HCT116 (cell line): ENCODE measurements at regions not wholly inside any gene's neighbourhood (a gene's known extent, or its start where the extent isn't known, plus 50 kb on each side); places are given as distances from the start of the nearest gene placed in this dataset.

Experiments
- ATAC-seq: fragments of 200-7000 bp; cut with Tn5 transposase; 2 replicates; pipeline ENCODE4 v1.9.1; 2020; ENCODE audit warnings: mild to moderate bottlenecking, moderate library complexity
- BruUV-seq: library from RNA; stranded (reverse); fragments of 400-500 nt; replicated peaks from 2 replicates; lab custom pipeline; 2021; lab: Mats Ljungman, UMichigan
- CTCF ChIA-PET: fragments of 300-600 bp; sonication (Branson Sonifier 250); formaldehyde crosslinking; loops from one replicate; lab custom pipeline; 2021; ENCODE audit warnings: antibody characterized with exemption; lab: Charles Lee
- POLR2A ChIA-PET: fragments of 300-600, 350-600 bp; sonication (Branson Sonifier 250); formaldehyde crosslinking; loops from one replicate; lab custom pipeline; 2021; ENCODE audit warnings: antibody characterized with exemption; lab: Charles Lee
- RAD21 ChIA-PET, 2 experiments: fragments of 300-600 bp; sonication (Branson Sonifier 250); formaldehyde crosslinking; loops; one replicate each; lab custom pipeline; 2023; ENCODE audit warnings: low total read pairs in 2 of 2; ENCODE audit not compliant: uncharacterized antibody in 2 of 2, unreplicated experiment in 2 of 2, low non-redundant PET in 1 of 2; lab: Charles Lee
- DNase-seq: peaks from one replicate; pipeline ENCODE4 v3.0.0-alpha.2; 2010; ENCODE audit warnings: low read depth, low spot score
- H2AFZ ChIP-seq: fragments of 200-600 bp; shearing (Covaris generic), sonication (generic); 2 replicates; pipeline ENCODE4 v1.6.1; 2017; ENCODE audit warnings: low read depth, mixed run types, mixed read lengths, antibody characterized with exemption, low read length; ENCODE audit not compliant: poor library complexity, severe bottlenecking
- H3K27ac ChIP-seq: 2 replicates; pipeline ENCODE4 v1.5.1; 2012; ENCODE audit warnings: low read depth, low read length
- H3K27me3 ChIP-seq: fragments of 200-600 bp; sonication (generic); 2 replicates; pipeline ENCODE4 v1.6.1; 2016; ENCODE audit warnings: mixed run types, low read length, mixed read lengths; ENCODE audit not compliant: insufficient read depth
- H3K36me3 ChIP-seq, 2 experiments: fragments of 200-500 bp in 1 of 2; fragments of 200-600 bp in 1 of 2; sonication (Bioruptor generic) in 1 of 2; sonication (generic) in 1 of 2; 2 replicates each; pipeline versions ENCODE4 v1.5.1 to v1.6.1; 2014 to 2016; ENCODE audit warnings: low read length in 2 of 2, inconsistent platforms in 1 of 2, mixed read lengths in 1 of 2, mixed run types in 1 of 2; ENCODE audit not compliant: insufficient read depth in 2 of 2, control insufficient read depth in 1 of 2
- H3K4me1 ChIP-seq, 2 experiments: fragments of 200-600 bp in 1 of 2; sonication (generic) in 1 of 2; 2 replicates each; pipeline versions ENCODE4 v1.5.1 to v1.6.1; 2012 to 2017; ENCODE audit warnings: low read length in 2 of 2, inconsistent platforms in 1 of 2, mild to moderate bottlenecking in 1 of 2, mixed read lengths in 1 of 2, mixed run types in 1 of 2, moderate library complexity in 1 of 2; ENCODE audit not compliant: insufficient read depth in 2 of 2, control insufficient read depth in 1 of 2
- H3K4me2 ChIP-seq: fragments of 200-600 bp; sonication (generic); 2 replicates; pipeline ENCODE4 v1.6.1; 2017; ENCODE audit warnings: mixed run types, low read length, mixed read lengths
- H3K4me3 ChIP-seq, 2 experiments: fragments of 200-600 bp in 1 of 2; sonication (generic) in 1 of 2; replicated peaks in 1 of 2; 2 replicates each; pipeline ENCODE4 v1.5.1; 2011 to 2016; ENCODE audit warnings: low read length in 2 of 2, control low read depth in 1 of 2, low read depth in 1 of 2, mild to moderate bottlenecking in 1 of 2, mixed read lengths in 1 of 2, mixed run types in 1 of 2
- H3K79me2 ChIP-seq: fragments of 200-600 bp; sonication (generic); 2 replicates; pipeline ENCODE4 v1.6.1; 2017; ENCODE audit warnings: mild to moderate bottlenecking, mixed run types, low read length, moderate library complexity, mixed read lengths; ENCODE audit not compliant: insufficient read depth
- H3K9ac ChIP-seq: fragments of 200-600 bp; sonication (generic); 2 replicates; pipeline ENCODE4 v1.6.1; 2016; ENCODE audit warnings: low read length, mixed read lengths
- H3K9me2 ChIP-seq: fragments of 200-600 bp; sonication (generic), shearing (Covaris generic); 2 replicates; pipeline ENCODE4 v1.6.1; 2017; ENCODE audit warnings: mixed run types, mild to moderate bottlenecking, moderate library complexity; ENCODE audit not compliant: insufficient read depth
- H3K9me3 ChIP-seq, 2 experiments: fragments of 200-500 bp in 1 of 2; fragments of 200-600 bp in 1 of 2; sonication (Bioruptor generic) in 1 of 2; sonication (generic) in 1 of 2; 2 replicates each; pipeline ENCODE4 v1.6.1; 2014 to 2017; ENCODE audit warnings: low read length in 2 of 2, mixed read lengths in 2 of 2, inconsistent platforms in 1 of 2, low read depth in 1 of 2, mild to moderate bottlenecking in 1 of 2, mixed run types in 1 of 2, moderate library complexity in 1 of 2; ENCODE audit not compliant: control insufficient read depth in 1 of 2, insufficient read depth in 1 of 2
- H4K20me1 ChIP-seq: fragments of 200-600 bp; sonication (generic), shearing (Covaris generic); 2 replicates; pipeline ENCODE4 v1.6.1; 2017; ENCODE audit warnings: mixed run types, mild to moderate bottlenecking, moderate library complexity; ENCODE audit not compliant: insufficient read depth
- CBX3 ChIP-seq: IDR thresholded peaks from 2 replicates; pipeline ENCODE4 v1.6.1; 2012; ENCODE audit warnings: low read depth
- CEBPB ChIP-seq: IDR thresholded peaks from 2 replicates; pipeline ENCODE4 v1.6.1; 2012; ENCODE audit warnings: low read depth
- EGR1 ChIP-seq: IDR thresholded peaks from 2 replicates; pipeline ENCODE4 v1.6.1; 2012; ENCODE audit warnings: low read depth
- EZH2 ChIP-seq: fragments of 200-600 bp; sonication (generic); IDR thresholded peaks from 2 replicates; pipeline ENCODE4 v1.6.1; 2017; ENCODE audit warnings: antibody characterized with exemption, mixed run types
- FOSL1 ChIP-seq: IDR thresholded peaks from 2 replicates; pipeline ENCODE4 v1.6.1; 2012; ENCODE audit warnings: low read depth
- POLR2AphosphoS5 ChIP-seq: IDR thresholded peaks from 2 replicates; pipeline ENCODE4 v1.6.1; 2011; ENCODE audit warnings: mild to moderate bottlenecking, low read depth, low read length, moderate library complexity
- TCF7L2 ChIP-seq: IDR thresholded peaks from 2 replicates; pipeline ENCODE4 v1.7.0; 2011; ENCODE audit warnings: borderline replicate concordance, inconsistent platforms; ENCODE audit not compliant: insufficient read depth, insufficient read length; ENCODE audit errors: extremely low read depth
- YY1 ChIP-seq: IDR thresholded peaks from 2 replicates; pipeline ENCODE4 v1.6.1; 2011; ENCODE audit warnings: low read length, low read depth, moderate library complexity, mild to moderate bottlenecking; ENCODE audit not compliant: insufficient replicate concordance; ENCODE audit errors: extremely low read depth
- ZFX ChIP-seq: fragments of 450-650 bp; IDR thresholded peaks from 2 replicates; pipeline ENCODE4 v1.6.1; 2017
- ZNF274 ChIP-seq: fragments of 200-500 bp; sonication (Bioruptor generic); IDR thresholded peaks from 2 replicates; pipeline ENCODE4 v1.6.1; 2014; ENCODE audit warnings: mild to moderate bottlenecking, low read depth, low read length, inconsistent platforms
- intact Hi-C: fragments of 100-400 bp; cut with micrococcal nuclease; formaldehyde crosslinking; loops from 2 replicates; pipeline ENCODE4 v1.10.0; 2022
- TF ChIP-seq, protein P1 (sequence below): IDR thresholded peaks from 2 replicates; pipeline ENCODE4 v1.6.1; 2012
- TF ChIP-seq, protein P2 (sequence below), 3 experiments: fragments of 200-600 bp in 1 of 3; sonication (generic) in 1 of 3; IDR thresholded peaks in 2 of 3; conservative IDR thresholded peaks in 1 of 3; 2 replicates each; pipeline ENCODE4 v1.5.1; 2012 to 2017; ENCODE audit warnings: low read depth in 2 of 3, low read length in 2 of 3, antibody characterized with exemption in 1 of 3, borderline replicate concordance in 1 of 3, control low read depth in 1 of 3, mild to moderate bottlenecking in 1 of 3, mixed read lengths in 1 of 3, mixed run types in 1 of 3, moderate library complexity in 1 of 3; ENCODE audit not compliant: insufficient read depth in 1 of 3
- TF ChIP-seq, protein P3 (sequence below): IDR thresholded peaks from 2 replicates; pipeline ENCODE4 v1.6.1; 2011; ENCODE audit warnings: mild to moderate bottlenecking, low read length, moderate library complexity; ENCODE audit not compliant: insufficient replicate concordance; ENCODE audit errors: extremely low read depth

DNA sequence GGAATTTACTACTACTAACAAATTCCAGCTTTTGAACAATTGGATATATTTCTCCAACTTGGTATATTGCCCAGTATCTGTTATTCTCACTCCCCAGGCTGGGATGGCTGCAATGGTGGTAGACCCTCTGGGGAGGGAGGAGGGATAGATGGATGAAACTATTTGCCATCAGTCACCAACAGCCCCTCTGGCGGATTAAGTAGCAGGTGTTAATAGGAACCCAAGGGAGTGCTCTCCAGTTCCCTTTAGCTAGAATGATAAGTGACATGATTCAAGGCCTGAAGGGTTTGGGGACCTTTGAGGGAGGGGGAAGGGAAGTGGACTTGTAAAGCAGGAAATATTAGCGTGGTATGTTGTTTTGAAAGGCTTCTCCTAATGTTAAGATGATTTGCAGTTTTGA lies 824.0 kb upstream of the ARRDC3 start:
- no peak overlapping the region for H3K9ac ChIP-seq
- H3K4me2 ChIP-seq = no peak overlapping the region
- no peaks in the 10 kb centered on the region for H4K20me1 ChIP-seq
- no peaks in the 10 kb centered on the region for H3K36me3 ChIP-seq
- no peaks in the 10 kb centered on the region for H3K9me3 ChIP-seq
- H3K79me2 ChIP-seq = no peaks in the 10 kb centered on the region
- no peak overlapping the region for H3K27ac ChIP-seq
- no peaks in the 10 kb centered on the region for H3K27me3 ChIP-seq
- ATAC-seq (no peak), DNase-seq (no peak)
- intact Hi-C loops = no loop called here
- H2AFZ ChIP-seq = peak overlapping the region; percentile 31
- CTCF ChIA-PET = no interaction called here
- no peak overlapping the region for H3K4me3 ChIP-seq
- POLR2A ChIA-PET = no interaction called here
- TF ChIP-seq ZFX (no peak), ZNF274 (no peak), CBX3 (no peak), POLR2AphosphoS5 (no peak), YY1 (no peak), CEBPB (no peak), EGR1 (no peak), TCF7L2 (no peak), EZH2 (no peak), FOSL1 (no peak)
- TF ChIP-seq, protein P1, sequence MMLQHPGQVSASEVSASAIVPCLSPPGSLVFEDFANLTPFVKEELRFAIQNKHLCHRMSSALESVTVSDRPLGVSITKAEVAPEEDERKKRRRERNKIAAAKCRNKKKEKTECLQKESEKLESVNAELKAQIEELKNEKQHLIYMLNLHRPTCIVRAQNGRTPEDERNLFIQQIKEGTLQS = no peak
- TF ChIP-seq, protein P2, sequence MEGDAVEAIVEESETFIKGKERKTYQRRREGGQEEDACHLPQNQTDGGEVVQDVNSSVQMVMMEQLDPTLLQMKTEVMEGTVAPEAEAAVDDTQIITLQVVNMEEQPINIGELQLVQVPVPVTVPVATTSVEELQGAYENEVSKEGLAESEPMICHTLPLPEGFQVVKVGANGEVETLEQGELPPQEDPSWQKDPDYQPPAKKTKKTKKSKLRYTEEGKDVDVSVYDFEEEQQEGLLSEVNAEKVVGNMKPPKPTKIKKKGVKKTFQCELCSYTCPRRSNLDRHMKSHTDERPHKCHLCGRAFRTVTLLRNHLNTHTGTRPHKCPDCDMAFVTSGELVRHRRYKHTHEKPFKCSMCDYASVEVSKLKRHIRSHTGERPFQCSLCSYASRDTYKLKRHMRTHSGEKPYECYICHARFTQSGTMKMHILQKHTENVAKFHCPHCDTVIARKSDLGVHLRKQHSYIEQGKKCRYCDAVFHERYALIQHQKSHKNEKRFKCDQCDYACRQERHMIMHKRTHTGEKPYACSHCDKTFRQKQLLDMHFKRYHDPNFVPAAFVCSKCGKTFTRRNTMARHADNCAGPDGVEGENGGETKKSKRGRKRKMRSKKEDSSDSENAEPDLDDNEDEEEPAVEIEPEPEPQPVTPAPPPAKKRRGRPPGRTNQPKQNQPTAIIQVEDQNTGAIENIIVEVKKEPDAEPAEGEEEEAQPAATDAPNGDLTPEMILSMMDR (IDR thresholded peaks at IDR 0.05 in 2 of 3, conservative IDR thresholded peaks at IDR 0.05 in 1 of 3; ENCODE audit: borderline replicate concordance in 1 of 3, insufficient read depth in 1 of 3, low read depth in 2 of 3, low read length in 2 of 3) = no peak
- TF ChIP-seq, protein P3, sequence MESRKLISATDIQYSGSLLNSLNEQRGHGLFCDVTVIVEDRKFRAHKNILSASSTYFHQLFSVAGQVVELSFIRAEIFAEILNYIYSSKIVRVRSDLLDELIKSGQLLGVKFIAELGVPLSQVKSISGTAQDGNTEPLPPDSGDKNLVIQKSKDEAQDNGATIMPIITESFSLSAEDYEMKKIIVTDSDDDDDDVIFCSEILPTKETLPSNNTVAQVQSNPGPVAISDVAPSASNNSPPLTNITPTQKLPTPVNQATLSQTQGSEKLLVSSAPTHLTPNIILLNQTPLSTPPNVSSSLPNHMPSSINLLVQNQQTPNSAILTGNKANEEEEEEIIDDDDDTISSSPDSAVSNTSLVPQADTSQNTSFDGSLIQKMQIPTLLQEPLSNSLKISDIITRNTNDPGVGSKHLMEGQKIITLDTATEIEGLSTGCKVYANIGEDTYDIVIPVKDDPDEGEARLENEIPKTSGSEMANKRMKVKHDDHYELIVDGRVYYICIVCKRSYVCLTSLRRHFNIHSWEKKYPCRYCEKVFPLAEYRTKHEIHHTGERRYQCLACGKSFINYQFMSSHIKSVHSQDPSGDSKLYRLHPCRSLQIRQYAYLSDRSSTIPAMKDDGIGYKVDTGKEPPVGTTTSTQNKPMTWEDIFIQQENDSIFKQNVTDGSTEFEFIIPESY = no peak
- TF ChIP-seq, all 23 proteins: peak for 0
- no peaks in the 10 kb centered on the region for H3K4me1 ChIP-seq
- no TSS peak for BruUV-seq
- 0 out of 2 replicates have a peak, but pooled peaks cover 2% of the 10 kb centered on the region for H3K9me2 ChIP-seq
- RAD21 ChIA-PET = no interaction called here
